SKM-1 treated with dmso at 0.1 percent for 144 hours (cell line): ENCODE measurements at regions not wholly inside any gene's neighbourhood (a gene's known extent, or its start where the extent isn't known, plus 50 kb on each side); places are given as distances from the start of the nearest gene placed in this dataset.

Experiments
- DNase-seq: peaks from one replicate; lab custom pipeline; 2025; ENCODE audit not compliant: unreplicated experiment; lab: John Stamatoyannopoulos, UW

DNA sequence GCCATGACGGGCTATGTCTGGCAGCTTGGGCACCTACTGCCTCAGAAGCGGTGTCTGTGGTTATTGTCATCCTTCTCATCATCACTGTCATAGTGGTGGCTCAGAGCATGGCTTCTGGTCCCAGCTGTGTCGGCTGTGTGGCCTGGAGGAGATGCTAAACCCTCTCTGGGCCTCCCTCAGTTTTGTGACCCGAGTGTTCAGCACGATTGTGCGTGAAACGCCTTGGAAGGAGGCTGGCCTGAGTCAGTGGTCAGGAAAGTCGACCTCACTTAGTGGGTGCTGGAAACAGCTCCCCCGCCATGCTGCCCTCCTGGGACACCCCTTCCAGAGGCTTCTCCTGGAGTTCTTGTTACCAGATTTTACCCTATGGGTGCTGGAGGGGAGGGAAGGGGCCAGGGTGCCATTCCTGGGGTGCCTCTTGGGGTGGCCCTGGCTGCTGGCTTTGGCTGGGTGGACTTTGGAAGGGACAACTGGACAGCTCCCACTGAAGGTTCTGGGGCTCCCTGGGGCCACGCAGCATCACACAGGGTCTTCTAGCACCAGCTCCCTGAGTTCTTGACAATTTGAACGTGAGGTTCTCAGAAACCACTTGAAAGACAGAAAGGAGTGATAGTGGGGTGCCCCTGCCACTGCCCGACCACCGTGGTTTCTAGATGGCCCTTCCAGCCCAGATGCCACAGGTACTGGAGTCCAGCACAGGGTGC is 226.5 kb upstream of the GSE1 start:
- DNase-seq = no peak

DNA sequence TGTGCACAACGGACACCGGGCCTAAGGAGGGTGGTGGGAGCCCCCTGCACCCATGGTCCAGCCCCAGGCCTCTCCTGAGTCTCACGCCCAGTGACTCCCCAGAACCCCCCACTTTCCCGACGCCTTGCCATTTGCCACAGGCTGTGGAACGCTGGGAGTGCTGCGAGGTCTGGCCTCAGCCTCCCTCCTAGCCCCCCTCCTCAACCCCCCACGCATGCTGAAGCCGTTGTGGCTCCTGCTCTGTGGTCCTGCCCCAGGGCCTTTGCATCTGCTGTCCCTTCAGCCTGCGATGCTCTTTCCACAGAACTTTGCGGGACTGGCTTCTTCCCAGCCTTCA is 226.0 kb upstream of the GSE1 start:
- DNase-seq = no peak

DNA sequence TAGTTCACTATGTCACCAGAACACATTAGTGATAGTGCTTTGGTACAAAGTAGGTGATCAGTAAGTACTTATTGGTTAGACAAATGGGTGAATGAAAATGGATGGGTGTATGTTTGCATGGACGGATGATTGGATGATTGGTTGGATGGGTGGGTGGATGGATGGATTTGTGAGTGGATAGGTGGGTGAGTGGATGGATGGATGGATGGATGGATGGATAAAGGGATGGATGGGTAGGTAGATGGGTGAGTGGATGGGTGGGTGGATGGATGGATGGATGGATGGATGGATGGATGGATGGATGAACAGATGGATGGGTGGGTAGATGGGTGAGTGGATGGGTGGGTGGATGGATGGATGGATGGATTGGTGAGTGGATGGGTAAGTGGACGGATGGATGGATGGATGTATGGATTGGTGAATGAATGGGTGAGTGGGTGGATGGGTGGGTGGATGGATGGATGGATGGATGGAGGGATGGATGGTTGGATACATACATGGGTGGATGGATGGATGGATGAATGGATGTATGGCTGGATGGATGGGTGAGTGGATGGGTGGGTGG is 225.3 kb upstream of the GSE1 start:
- DNase-seq = no peak

DNA sequence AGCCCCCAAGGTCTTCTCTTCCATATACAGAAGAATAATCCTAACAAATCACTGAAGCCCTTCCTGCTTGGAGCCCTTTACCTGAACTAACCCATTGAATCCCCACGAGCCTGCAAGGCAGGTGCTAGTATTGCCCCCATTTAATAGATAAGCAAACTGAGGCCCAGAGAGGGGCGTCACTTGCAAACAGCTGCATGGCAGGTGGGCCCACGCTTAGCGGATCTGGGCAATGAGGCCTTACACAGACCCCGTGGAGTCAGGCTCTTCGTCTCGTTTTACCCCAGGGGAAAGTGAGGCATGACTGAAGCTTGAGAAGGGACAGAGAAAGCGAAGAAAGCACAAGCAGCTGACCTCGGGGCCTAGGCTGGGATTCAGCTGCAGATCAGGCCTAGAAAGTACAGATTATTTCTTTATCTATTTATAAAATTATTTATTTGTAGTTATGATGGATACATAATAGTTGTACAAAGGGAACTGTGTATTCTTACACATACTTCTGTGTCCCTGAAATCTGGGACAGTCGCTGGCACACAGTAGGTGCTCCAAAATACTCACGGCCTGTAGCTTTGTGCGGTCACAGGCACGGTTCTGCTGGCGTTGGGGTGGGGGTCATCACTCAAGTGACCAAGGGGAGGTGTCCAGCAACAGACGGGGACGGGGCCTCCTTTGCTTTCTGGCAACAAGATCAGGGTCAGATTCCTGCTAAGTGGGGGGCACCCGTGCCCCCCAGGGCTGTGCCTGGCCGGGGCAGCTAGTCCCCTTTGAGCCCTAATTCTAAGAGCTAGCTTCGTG is 223.2 kb upstream of the GSE1 start:
- no peak for DNase-seq

DNA sequence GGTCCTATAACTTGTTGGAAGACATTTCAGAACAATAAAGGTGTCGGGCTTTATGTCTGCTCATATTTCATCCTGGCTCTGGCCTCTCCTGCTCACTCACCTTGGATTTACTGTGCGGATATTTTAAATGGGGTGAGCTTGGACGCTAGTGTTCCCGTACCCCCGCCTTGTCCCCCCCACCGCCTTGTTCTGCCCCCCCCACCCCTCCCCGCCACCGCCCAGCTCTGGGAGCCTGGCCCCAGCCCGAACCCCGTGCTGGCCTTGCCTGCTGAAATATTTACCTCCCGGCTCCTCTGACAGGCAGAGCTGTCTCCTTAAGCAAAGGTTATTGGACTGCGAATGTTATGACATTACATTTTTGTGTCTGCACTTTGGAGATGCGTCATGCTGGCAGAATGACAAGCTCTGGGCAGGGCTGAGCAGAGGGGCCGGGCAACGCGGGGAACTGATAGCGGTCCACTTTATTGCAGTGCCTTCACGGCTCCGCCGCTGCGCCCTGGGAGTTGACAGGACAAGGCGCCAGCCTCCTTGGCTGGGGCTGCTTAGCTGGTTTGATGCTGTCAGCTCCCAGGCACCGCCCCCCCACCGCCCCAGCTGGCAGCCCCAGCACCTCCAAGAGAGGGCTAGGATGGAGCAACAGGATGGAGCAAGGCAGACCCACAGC is 222.5 kb upstream of the GSE1 start:
- DNase-seq = no peak

DNA sequence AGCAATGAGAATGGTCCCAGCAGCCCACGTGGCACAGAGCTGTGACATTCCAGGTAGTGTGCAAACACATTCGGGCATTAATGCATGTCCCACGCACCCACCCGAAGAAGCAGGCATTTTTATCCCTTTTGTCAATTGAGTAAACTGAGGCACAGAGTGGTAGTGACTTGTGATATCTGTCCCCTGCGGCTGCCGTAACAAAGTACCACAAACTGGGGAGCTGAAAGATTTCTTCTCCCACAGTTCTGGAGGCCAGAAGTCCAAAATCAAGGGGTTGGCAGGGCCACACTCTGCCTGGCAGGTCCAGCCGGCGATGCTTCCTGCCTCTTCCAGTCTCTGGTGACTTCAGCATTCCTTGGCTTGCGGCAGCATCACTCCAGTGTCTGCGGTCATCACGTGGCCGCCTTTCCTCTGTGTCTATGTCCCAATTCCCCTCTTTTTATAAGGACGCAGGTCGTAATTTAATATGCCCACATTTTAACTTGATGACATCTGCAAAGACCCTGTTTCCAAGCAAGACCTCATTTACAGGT is 221.9 kb upstream of the GSE1 start:
- DNase-seq = no peak

DNA sequence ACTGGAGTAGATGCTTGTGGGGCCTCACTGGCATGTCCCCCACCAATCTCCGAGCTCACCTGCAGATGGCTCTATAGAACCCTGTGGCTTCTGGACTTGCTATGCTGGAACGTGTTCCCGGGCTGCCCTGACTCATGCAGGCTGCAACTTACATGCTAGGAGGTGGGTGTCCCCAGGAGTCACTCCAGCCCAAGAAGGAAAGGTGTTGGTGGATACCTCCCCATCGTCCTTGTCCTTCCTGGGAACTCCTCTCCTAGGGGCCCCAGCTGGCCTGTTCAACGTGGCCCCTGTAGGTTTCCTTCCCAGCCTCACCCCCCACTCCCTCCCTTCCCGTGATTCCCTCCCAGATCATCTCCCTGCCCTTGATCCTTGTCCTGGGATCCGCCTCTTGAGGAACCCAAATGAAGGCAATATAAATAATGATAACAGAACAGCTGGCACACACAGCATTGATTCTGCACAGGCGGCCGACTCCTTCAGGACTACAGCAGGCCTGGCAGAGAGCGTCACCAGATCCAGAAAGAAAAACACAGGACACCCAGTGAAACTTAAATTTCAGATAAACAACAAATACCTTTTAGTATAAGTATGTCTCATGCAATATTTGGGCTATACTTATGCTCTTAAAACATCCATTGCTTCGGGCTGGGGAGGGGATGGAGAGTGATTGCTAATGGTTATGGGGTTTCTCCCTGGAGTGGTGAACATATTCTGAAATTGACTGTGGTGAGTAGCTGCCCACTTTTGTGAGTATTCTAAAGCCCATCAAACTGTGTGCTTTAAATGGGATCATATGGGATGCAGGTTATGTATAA is 221.1 kb upstream of the GSE1 start:
- DNase-seq = no peak

DNA sequence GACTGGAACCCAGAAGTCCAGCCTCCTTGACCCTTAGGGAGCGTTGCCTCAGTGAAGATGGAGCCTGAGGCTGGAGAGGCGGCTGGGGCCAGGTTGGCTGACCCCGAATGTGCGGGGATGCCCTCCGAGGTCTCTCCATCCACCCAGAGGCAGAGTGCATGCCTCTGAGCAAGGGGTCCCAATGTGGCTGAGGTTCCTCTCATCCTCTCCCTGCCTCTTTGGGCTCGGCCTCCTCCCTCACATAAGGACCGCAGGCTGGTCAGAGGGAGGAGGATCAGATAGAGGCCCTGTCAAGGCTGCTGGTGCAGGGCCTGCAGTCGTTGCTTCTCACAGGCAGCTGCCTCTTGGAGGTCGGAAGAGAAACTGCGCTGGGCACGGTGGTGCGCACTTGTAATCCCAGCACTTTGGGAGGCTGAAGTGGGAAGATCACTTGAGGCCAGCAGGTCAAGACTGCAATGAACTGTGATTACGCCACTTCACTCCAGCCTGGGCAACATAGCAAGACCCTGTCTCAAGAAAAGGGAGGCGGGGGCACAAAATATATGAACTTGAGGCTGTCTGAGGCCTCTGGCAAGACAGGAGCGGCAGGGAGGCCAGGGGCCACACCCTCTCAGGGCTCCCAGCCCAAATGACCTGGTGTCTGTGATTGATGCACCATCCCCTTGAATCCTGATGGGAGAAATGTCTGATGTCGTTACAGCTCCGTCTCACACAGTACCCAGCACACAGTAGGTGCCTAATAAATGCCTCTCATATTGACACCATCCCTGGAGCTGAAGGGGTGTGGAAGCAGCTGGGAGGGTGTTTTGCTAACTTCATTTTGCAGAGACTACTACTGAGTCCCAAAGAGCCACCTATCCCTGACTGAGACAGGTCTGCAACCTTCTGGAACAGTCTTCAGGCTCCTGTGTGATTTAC is 220.1 kb upstream of the GSE1 start:
- no peak for DNase-seq

DNA sequence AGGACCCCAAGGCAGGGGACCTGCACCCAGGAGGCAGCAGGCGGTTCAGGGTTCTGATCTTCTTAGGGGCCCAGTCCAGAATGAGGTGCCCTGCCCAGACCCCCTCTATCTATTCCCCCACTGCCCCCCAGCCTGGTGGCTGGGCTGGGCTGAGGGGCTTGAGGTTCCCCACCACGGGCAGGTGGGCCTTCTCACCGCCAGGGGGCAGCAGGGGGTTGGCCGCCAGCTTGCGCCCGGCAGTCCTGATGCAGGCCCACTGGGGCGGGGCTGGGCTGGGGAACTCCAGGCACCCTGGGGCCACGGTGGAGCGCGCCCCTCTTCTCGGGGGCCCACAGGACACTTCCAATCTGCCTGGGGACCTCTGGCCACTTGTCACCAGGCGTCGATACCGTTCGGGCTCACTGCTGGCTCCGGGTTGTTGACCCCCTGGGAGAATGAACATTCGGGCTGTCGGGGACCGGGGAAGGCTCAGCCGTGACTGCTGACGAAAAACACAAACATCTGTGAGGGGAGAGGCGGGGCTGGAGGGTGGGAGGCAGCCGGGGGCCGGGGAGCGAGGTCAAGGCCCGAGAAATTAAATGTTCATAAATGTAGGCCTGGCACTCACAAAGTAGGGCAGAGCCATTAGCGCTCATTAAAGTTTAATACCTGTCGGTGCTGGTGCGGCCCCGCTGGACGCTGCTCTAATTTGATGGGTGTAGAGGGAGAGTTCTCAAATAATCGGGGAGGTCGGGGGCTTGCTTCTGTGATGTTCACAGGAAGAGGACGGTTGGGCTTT is 219.3 kb upstream of the GSE1 start:
- DNase-seq = no peak

DNA sequence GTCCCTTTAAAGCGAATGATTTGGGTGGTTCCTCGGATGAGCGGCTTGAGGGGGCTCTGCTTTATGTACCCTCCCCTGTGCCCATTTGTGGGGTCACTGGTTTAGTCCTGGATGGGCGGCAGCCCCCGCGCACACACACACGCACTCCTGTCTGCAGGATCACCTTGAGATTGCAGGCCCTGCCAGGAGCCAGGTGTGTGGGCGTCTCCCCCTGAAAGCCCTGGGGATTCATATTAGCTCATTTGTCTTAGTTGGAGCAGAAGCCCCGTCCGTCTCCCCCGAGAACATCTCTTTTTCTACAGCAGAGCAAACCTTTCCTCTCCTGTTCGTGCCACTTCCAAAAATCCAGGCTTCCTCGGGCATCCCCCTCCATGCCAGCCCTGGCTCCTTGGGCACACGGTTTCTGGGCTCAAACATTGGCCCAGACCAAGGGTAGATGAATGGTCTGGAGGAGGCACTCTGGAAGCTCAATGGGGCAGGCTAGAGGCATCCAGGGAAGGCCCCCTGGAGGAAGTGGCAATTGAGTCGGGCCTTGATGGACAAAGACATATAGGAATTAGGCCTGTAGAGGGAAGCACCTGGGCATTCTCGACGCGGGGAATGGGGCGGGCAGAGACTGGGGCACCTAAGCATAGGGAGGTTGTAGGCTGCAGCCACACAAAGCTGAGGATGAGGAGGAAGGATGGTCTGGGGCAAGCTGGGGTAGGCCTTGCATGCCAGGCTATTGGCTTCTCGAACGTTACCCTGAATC is 218.5 kb upstream of the GSE1 start:
- no peak for DNase-seq

DNA sequence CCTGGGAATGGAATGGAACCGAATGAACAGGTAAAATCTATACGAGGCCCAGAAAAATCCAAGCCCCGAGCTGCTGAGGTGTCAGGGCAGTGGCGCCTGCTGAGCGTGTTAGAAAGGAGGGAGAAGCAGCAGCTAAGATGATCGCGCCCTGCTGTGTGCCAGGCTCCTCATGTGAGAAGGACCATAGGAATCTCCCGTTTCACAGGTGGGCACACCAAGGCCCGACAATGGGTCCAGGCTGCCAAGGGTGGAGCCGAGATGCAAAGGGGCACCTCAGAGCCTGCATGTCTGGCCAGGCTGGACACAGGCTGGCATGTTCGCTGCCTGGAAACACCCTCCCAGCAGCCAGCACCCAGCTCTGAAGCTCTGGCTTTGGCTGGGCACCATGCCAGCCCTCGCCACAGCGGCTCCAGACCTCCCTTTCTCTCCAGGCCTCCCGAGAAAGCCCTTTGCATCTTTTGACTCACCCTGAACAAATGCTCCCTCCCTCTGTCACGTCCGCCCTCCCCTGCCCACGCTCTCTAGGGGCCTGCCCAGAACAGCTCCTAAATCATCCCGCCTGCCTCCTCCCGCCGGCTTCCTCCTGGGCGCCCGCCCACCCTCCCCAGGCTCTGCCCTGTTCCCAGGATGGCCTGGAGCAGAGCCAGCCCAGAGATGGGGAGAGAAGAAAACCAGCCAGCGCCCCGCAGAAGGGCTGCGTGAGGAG is 217.8 kb upstream of the GSE1 start:
- DNase-seq = no peak

DNA sequence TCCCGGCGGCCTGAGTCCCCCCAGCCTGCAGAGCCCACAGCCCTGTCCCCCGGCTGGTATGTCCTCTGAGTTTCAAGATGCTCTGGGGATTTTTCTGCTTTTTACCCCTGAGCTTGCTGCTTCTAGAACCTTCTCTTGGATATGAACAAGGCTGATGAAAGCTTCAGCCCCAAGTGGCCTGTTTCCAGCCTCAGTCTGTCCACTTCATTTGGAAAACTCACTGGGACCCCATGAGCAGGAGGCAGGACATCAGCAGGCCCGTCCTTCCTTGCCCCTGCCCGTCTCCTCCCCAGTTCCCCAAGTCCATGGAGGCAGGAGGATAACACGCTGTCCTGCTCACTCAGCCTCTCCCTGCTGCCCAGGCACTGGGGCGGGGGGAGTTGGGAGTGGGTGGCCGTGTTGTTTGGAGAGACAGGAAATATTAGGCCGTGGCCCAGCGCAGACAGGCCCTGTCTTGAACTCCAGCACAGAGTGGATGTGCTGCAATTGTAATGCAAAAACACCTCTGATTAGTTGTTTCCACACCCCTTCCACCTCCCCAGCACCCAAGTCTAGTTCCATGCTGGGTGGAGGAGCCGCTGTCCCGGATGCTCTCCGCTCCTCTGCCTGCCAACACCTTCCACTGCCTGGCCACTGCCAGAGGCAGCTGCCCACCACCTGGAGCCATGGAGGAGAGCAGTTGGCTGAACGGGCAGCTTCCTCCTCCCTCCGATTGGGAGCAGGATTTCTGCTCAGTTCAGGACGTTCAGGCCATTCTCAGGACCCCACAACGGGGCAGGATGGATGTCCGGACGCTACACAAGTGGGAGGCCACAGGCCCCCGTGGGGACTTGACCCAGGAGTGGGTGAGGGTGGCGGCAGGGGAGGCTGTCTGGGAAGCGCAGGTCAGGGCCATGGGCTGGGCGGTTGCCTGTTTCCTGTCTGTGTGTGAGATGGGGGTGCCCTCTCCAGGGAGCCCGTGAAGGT is 216.9 kb upstream of the GSE1 start:
- DNase-seq = no peak

DNA sequence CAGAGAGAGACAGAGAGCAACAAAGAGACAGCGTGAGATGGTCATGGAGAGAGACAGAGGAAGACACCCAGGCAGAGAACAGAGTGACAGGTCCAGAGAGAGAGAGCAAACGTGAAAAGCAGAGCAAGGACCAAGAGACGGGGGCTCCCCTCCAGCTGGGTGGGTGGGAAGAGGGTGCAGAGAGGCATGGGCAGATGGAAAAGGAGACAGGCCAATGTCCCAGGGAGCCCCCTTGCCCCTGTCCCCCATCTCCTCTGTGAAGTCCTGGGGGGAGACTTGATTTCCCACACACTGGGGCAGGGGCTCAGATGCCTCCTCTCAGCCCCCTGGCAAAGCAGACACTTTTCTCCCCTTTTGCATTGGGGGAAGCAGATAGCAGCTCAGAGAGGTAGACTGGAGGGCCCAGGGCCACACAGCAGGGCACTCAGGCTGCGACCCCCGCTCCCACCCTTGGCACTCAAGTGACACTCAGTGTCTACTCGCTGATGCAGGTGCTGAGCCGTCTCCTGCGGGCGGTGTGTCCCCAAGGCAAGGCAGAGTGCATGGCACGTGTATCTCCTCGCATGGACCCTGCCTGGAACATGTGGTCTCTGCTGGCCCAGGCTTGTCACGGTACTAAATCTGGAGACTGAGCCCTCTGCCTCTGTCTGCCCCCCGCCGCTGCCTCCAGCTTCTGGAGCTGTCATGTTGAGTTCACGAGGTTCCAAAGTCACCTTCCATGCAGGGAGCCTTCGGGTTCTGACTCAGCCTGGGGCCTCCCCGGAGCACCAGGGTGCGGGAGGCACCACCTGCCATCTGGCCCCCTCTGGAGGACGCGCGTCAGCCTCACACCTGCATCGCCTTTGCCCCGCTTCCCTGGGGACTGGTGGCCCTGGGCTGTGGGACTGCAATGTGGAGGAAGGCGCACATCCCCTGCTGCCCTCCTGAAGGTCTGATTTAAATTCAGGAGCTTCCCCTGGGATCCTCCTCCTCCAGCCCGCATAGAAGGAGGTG is 215.9 kb upstream of the GSE1 start:
- no peak for DNase-seq

DNA sequence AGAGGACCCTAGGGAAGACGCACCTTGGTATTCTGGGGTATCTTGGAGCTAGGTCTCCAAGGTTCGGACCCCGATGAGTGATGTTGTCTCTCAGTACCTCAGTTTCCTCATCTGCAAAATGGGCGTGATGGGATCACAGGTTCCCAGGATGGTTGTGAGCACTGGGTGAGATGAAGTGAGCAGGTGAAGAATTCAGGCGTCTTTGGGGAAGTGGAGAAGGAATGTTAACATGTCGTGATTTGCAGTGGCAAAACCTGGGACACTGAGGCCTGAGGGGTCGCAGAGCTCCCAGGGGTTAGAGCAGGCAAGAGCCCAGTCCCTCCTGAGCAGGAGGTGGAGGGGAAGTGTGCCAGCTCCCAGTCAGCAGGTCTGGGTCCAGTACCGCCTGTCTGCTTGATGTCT is 215.1 kb upstream of the GSE1 start:
- DNase-seq = no peak
